H9 (cell line): ENCODE measurements at regions not wholly inside any gene's neighbourhood (a gene's known extent, or its start where the extent isn't known, plus 50 kb on each side); places are given as distances from the start of the nearest gene placed in this dataset.

Source experiments
- DNase-seq: peaks from one replicate; pipeline ENCODE4 v3.0.0-alpha.2; 2017
- H2AFZ ChIP-seq: one replicate; pipeline ENCODE4 v1.6.1; 2013; ENCODE audit warnings: mild to moderate bottlenecking, low read length, control low read depth, moderate library complexity
- H2AK5ac ChIP-seq: 2 replicates; pipeline ENCODE4 v1.6.1; 2013; ENCODE audit warnings: low read length, control low read depth, mixed read lengths; ENCODE audit not compliant: insufficient read length
- H2BK120ac ChIP-seq: one replicate; pipeline ENCODE4 v1.6.1; 2013; ENCODE audit warnings: low read depth, mild to moderate bottlenecking, low read length, control low read depth, inconsistent platforms; ENCODE audit not compliant: poor library complexity, severe bottlenecking
- H2BK12ac ChIP-seq: 2 replicates; pipeline ENCODE4 v1.6.1; 2013; ENCODE audit warnings: low read length, control low read depth, mixed read lengths, low read depth; ENCODE audit not compliant: insufficient read length
- H2BK15ac ChIP-seq: 2 replicates; pipeline ENCODE4 v1.6.1; 2013; ENCODE audit warnings: low read depth, low read length, control low read depth
- H2BK20ac ChIP-seq: one replicate; pipeline ENCODE4 v1.6.1; 2013; ENCODE audit warnings: low read depth, mild to moderate bottlenecking, low read length, control low read depth, inconsistent platforms; ENCODE audit not compliant: poor library complexity, severe bottlenecking
- H2BK5ac ChIP-seq: 2 replicates; pipeline ENCODE4 v1.6.1; 2013; ENCODE audit warnings: low read length, control low read depth, mixed read lengths; ENCODE audit not compliant: insufficient read length
- H3K14ac ChIP-seq: 2 replicates; pipeline ENCODE4 v1.6.1; 2013; ENCODE audit warnings: low read length, control low read depth; ENCODE audit not compliant: insufficient read depth
- H3K18ac ChIP-seq: 2 replicates; pipeline ENCODE4 v1.6.1; 2013; ENCODE audit warnings: low read depth, mild to moderate bottlenecking, mixed read lengths, low read length, control low read depth; ENCODE audit not compliant: insufficient read length
- H3K23ac ChIP-seq: 2 replicates; pipeline ENCODE4 v1.6.1; 2013; ENCODE audit warnings: low read length, control low read depth, mixed read lengths, low read depth; ENCODE audit not compliant: insufficient read length
- H3K23me2 ChIP-seq: 2 replicates; pipeline ENCODE4 v1.6.1; 2013; ENCODE audit warnings: low read depth, mild to moderate bottlenecking, mixed read lengths, low read length, control low read depth; ENCODE audit not compliant: insufficient read length, poor library complexity, severe bottlenecking
- H3K27ac ChIP-seq: 2 replicates; pipeline ENCODE4 v1.5.1; 2013; ENCODE audit warnings: low read length, control low read depth, mixed read lengths, low read depth; ENCODE audit not compliant: insufficient read length
- H3K27me3 ChIP-seq: 2 replicates; pipeline ENCODE4 v1.6.1; 2013; ENCODE audit warnings: low read length, control low read depth, inconsistent platforms; ENCODE audit not compliant: insufficient read depth
- H3K4ac ChIP-seq: 2 replicates; pipeline ENCODE4 v1.6.1; 2013; ENCODE audit warnings: low read depth, mild to moderate bottlenecking, control low read depth, inconsistent platforms, low read length, moderate library complexity
- H3K4me1 ChIP-seq: 2 replicates; pipeline ENCODE4 v1.6.1; 2013; ENCODE audit warnings: low read length, control low read depth, inconsistent platforms; ENCODE audit not compliant: insufficient read depth
- H3K4me2 ChIP-seq: 2 replicates; pipeline ENCODE4 v1.6.1; 2013; ENCODE audit warnings: low read length, control low read depth, mixed read lengths; ENCODE audit not compliant: insufficient read length, insufficient read depth
- H3K56ac ChIP-seq: 2 replicates; pipeline ENCODE4 v1.6.1; 2013; ENCODE audit warnings: low read depth, mild to moderate bottlenecking, mixed read lengths, low read length, control low read depth; ENCODE audit not compliant: insufficient read length
- H3K79me1 ChIP-seq: 2 replicates; pipeline ENCODE4 v1.6.1; 2013; ENCODE audit warnings: low read depth, mild to moderate bottlenecking, moderate library complexity, low read length, control low read depth, inconsistent platforms; ENCODE audit not compliant: insufficient read depth, poor library complexity, severe bottlenecking
- H3K79me2 ChIP-seq: 2 replicates; pipeline ENCODE4 v1.6.1; 2013; ENCODE audit warnings: low read length, control low read depth, inconsistent platforms; ENCODE audit not compliant: insufficient read depth
- H3K9ac ChIP-seq: 2 replicates; pipeline ENCODE4 v1.6.1; 2013; ENCODE audit warnings: low read length, control low read depth, mixed read lengths; ENCODE audit not compliant: insufficient read length; ENCODE audit errors: extremely low read depth
- H3K9me3 ChIP-seq: one replicate; pipeline ENCODE4 v1.6.1; 2013; ENCODE audit warnings: low read depth, low read length, inconsistent platforms; ENCODE audit not compliant: control insufficient read depth
- H3T11ph ChIP-seq: one replicate; pipeline ENCODE4 v1.6.1; 2013; ENCODE audit warnings: mild to moderate bottlenecking, low read length, control low read depth, inconsistent platforms
- H4K20me1 ChIP-seq: one replicate; pipeline ENCODE4 v1.6.1; 2013; ENCODE audit not compliant: control insufficient read depth, insufficient read length, insufficient read depth
- H4K5ac ChIP-seq: 2 replicates; pipeline ENCODE4 v1.6.1; 2013; ENCODE audit warnings: low read depth, mild to moderate bottlenecking, mixed read lengths, low read length, control low read depth; ENCODE audit not compliant: insufficient read length
- H4K8ac ChIP-seq: replicated peaks from 2 replicates; pipeline ENCODE4 v1.6.1; 2013; ENCODE audit warnings: low read length, control low read depth, mixed read lengths, low read depth; ENCODE audit not compliant: insufficient read length
- H4K91ac ChIP-seq: 2 replicates; pipeline ENCODE4 v1.6.1; 2013; ENCODE audit warnings: low read depth, mild to moderate bottlenecking, moderate library complexity, mixed read lengths, low read length, control low read depth; ENCODE audit not compliant: insufficient read length
- H3K27ac Mint-ChIP-seq, 3 experiments: 2 replicates in 2 of 3; 3 replicates in 1 of 3; pipeline ENCODE4 v1.8.0; 2020 to 2021; ENCODE audit warnings: mixed read lengths in 3 of 3, mild to moderate bottlenecking in 1 of 3, moderate library complexity in 1 of 3
- H3K27me3 Mint-ChIP-seq: 2 replicates; pipeline ENCODE4 v1.8.0; 2021; ENCODE audit warnings: low read depth, mild to moderate bottlenecking, moderate library complexity, mixed read lengths
- H3K36me3 Mint-ChIP-seq, 3 experiments: 2 replicates in 2 of 3; 3 replicates in 1 of 3; pipeline ENCODE4 v1.8.0; 2020 to 2021; ENCODE audit warnings: low read depth in 3 of 3, mixed read lengths in 3 of 3; ENCODE audit not compliant: insufficient read depth in 1 of 3
- H3K4me1 Mint-ChIP-seq, 2 experiments: 2 replicates each; pipeline ENCODE4 v1.8.0; 2020; ENCODE audit warnings: mixed read lengths in 2 of 2
- H3K4me3 Mint-ChIP-seq, 2 experiments: 2 replicates in 1 of 2; 3 replicates in 1 of 2; pipeline ENCODE4 v1.8.0; 2020 to 2021; ENCODE audit warnings: mild to moderate bottlenecking in 2 of 2, mixed read lengths in 2 of 2, moderate library complexity in 1 of 2
- H3K9me3 Mint-ChIP-seq, 2 experiments: 2 replicates in 1 of 2; 3 replicates in 1 of 2; pipeline ENCODE4 v1.8.0; 2020; ENCODE audit warnings: mild to moderate bottlenecking in 2 of 2, mixed read lengths in 2 of 2, moderate library complexity in 1 of 2
- CTCF ChIP-seq: fragments of 200-600 bp; sonication (generic); conservative IDR thresholded peaks from 3 replicates; pipeline ENCODE4 v1.8.0; 2021; ENCODE audit warnings: antibody characterized with exemption, mild to moderate bottlenecking
- WGBS: extraction: QIAGEN DNeasy Blood & Tissue Kit; methylation state at CpG from one replicate; pipeline ENCODE4 v1.1.7; 2013; ENCODE audit warnings: missing lambda C conversion rate, low lambda C conversion rate, mixed read lengths; ENCODE audit not compliant: insufficient read length; ENCODE audit errors: extremely low coverage; 5-methylcytosine and 5-hydroxymethylcytosine counted together

GRCh38 chrX:34881671-34882070 lies 60.9 kb upstream of the FAM47B start:
- no peaks in the 10 kb centered on the region for H3K4me1 ChIP-seq
- no peak overlapping the region for H3K9ac ChIP-seq
- H3K9me3 ChIP-seq: no peaks in the 10 kb centered on the region
- no peak overlapping the region for H2AK5ac ChIP-seq
- Mint-ChIP-seq H3K27me3 (no peaks in the 10 kb centered on the region; the same call in 1 of the 2 replicates), H3K9me3 (peaks cover 0 to 58% of the 10 kb centered on the region in 2 experiments; a peak in 4 of 5 replicates), H3K4me1 (peaks cover 4% of the 10 kb centered on the region in 2 experiments; a peak in 1 of 4 replicates), H3K36me3 (peaks cover 0 to 1% (median 0%) of the 10 kb centered on the region in 3 experiments; a peak in 1 of 7 replicates), H3K4me3 (no peak overlapping the region), H3K27ac (no peak overlapping the region)
- no peak overlapping the region for H4K91ac ChIP-seq
- H3K23ac ChIP-seq: no peak overlapping the region
- H2BK12ac ChIP-seq: no peak overlapping the region
- no peak overlapping the region for H3T11ph ChIP-seq
- WGBS: no CpG with 5 or more reads among the region's 5 CpGs
- no peaks in the 10 kb centered on the region for H3K27me3 ChIP-seq
- no peaks in the 10 kb centered on the region for H3K79me2 ChIP-seq
- H4K5ac ChIP-seq: no peak overlapping the region
- H3K79me1 ChIP-seq: no peaks in the 10 kb centered on the region
- H3K27ac ChIP-seq: no peak overlapping the region
- no peak overlapping the region for H3K18ac ChIP-seq
- no peaks in the 10 kb centered on the region for H3K23me2 ChIP-seq
- no peak overlapping the region for H3K56ac ChIP-seq
- no peak overlapping the region for H2BK20ac ChIP-seq
- no peak for TF ChIP-seq CTCF
- no peak overlapping the region for H3K4ac ChIP-seq
- no peak overlapping the region for H4K8ac ChIP-seq
- H2BK5ac ChIP-seq: no peak overlapping the region
- no peak overlapping the region for H2AFZ ChIP-seq
- no peaks in the 10 kb centered on the region for H4K20me1 ChIP-seq
- no peak overlapping the region for H3K14ac ChIP-seq
- no peak overlapping the region for H3K4me2 ChIP-seq
- no peak overlapping the region for H2BK120ac ChIP-seq
- H2BK15ac ChIP-seq: no peak overlapping the region
- no peak for DNase-seq
